Astrocyte (in vitro differentiated cells and primary cell): ENCODE measurements at regions not wholly inside any gene's neighbourhood (a gene's known extent, or its start where the extent isn't known, plus 50 kb on each side); places are given as distances from the start of the nearest gene placed in this dataset.

ENCODE experiments used
- DNase-seq: peaks from one replicate; pipeline ENCODE4 v3.0.0-alpha.2; 2010; ENCODE audit warnings: low read depth
- FAIRE-seq: peaks from 2 replicates; lab custom pipeline; 2011; peaks lifted over from hg19 to GRCh38; lab: Jason Lieb, UNC
- H2AFZ ChIP-seq: 2 replicates; pipeline ENCODE4 v1.6.0; 2012; ENCODE audit warnings: low read depth, low read length, inconsistent platforms
- H3K27ac ChIP-seq: 2 replicates; pipeline ENCODE4 v1.5.1; 2011; ENCODE audit warnings: low read depth, low read length, inconsistent platforms
- H3K27me3 ChIP-seq: 2 replicates; pipeline ENCODE4 v1.6.0; 2011; ENCODE audit warnings: low read length, inconsistent platforms; ENCODE audit not compliant: insufficient read depth
- H3K36me3 ChIP-seq: 2 replicates; pipeline ENCODE4 v1.5.1; 2011; ENCODE audit warnings: low read length, inconsistent platforms; ENCODE audit not compliant: insufficient read depth
- H3K4me1 ChIP-seq: 2 replicates; pipeline ENCODE4 v1.5.1; 2011; ENCODE audit warnings: low read length, inconsistent platforms; ENCODE audit not compliant: insufficient read depth
- H3K4me2 ChIP-seq: 2 replicates; pipeline ENCODE4 v1.6.0; 2012; ENCODE audit warnings: low read length, inconsistent platforms
- H3K4me3 ChIP-seq: 2 replicates; pipeline ENCODE4 v1.5.1; 2011; ENCODE audit warnings: low read depth, mild to moderate bottlenecking, low read length, inconsistent platforms; ENCODE audit not compliant: insufficient read depth
- H3K79me2 ChIP-seq: 2 replicates; pipeline ENCODE4 v1.6.0; 2012; ENCODE audit warnings: mild to moderate bottlenecking, low read length, inconsistent platforms; ENCODE audit not compliant: insufficient read depth
- H3K9ac ChIP-seq: 2 replicates; pipeline ENCODE4 v1.6.0; 2012; ENCODE audit warnings: mild to moderate bottlenecking, low read length, inconsistent platforms
- H3K9me3 ChIP-seq: 2 replicates; pipeline ENCODE4 v1.5.1; 2012; ENCODE audit warnings: low read depth, mild to moderate bottlenecking, low read length, inconsistent platforms; ENCODE audit not compliant: insufficient read depth
- H4K20me1 ChIP-seq: 2 replicates; pipeline ENCODE4 v1.6.0; 2012; ENCODE audit warnings: low read length, inconsistent platforms; ENCODE audit not compliant: insufficient read depth
- H3K27ac Mint-ChIP-seq: one replicate; pipeline ENCODE4 v1.8.0; 2021; ENCODE audit warnings: mild to moderate bottlenecking, mixed read lengths; ENCODE audit not compliant: unreplicated experiment
- H3K27me3 Mint-ChIP-seq: one replicate; pipeline ENCODE4 v1.8.0; 2021; ENCODE audit warnings: low read depth, mixed read lengths; ENCODE audit not compliant: unreplicated experiment
- H3K36me3 Mint-ChIP-seq: one replicate; pipeline ENCODE4 v1.8.0; 2021; ENCODE audit warnings: low read depth, mixed read lengths; ENCODE audit not compliant: unreplicated experiment
- H3K4me1 Mint-ChIP-seq: one replicate; pipeline ENCODE4 v1.8.0; 2021; ENCODE audit warnings: low read depth, mixed read lengths; ENCODE audit not compliant: unreplicated experiment
- H3K4me3 Mint-ChIP-seq: one replicate; pipeline ENCODE4 v1.8.0; 2021; ENCODE audit warnings: mild to moderate bottlenecking, moderate library complexity, mixed read lengths; ENCODE audit not compliant: unreplicated experiment
- H3K9me3 Mint-ChIP-seq: one replicate; pipeline ENCODE4 v1.8.0; 2021; ENCODE audit warnings: mild to moderate bottlenecking, mixed read lengths; ENCODE audit not compliant: unreplicated experiment
- CTCF ChIP-seq: IDR thresholded peaks from 2 replicates; pipeline ENCODE4 v1.5.1; 2011; ENCODE audit warnings: low read depth, mild to moderate bottlenecking, inconsistent platforms, low read length, moderate library complexity; ENCODE audit not compliant: insufficient read depth
- EZH2 ChIP-seq: IDR thresholded peaks from 2 replicates; pipeline ENCODE4 v1.6.1; 2012; ENCODE audit warnings: mild to moderate bottlenecking, low read length, inconsistent platforms; ENCODE audit not compliant: insufficient read depth

- Mint-ChIP-seq H3K27ac (no peak overlapping the region), H3K4me1 (peaks cover 8% of the 10 kb centered on the region), H3K9me3 (no peaks in the 10 kb centered on the region), H3K4me3 (no peak overlapping the region), H3K36me3 (no peaks in the 10 kb centered on the region), H3K27me3 (peaks cover 25% of the 10 kb centered on the region)
- Histone ChIP-seq H3K79me2 (no peaks in the 10 kb centered on the region), H3K27me3 (no peaks in the 10 kb centered on the region), H3K36me3 (no peaks in the 10 kb centered on the region), H4K20me1 (no peaks in the 10 kb centered on the region), H2AFZ (no peak overlapping the region), H3K4me1 (peaks cover 4% of the 10 kb centered on the region), H3K4me2 (no peak overlapping the region), H3K9me3 (peaks cover 6% of the 10 kb centered on the region), H3K27ac (no peak overlapping the region), H3K4me3 (no peak overlapping the region), H3K9ac (no peak overlapping the region)
- DNase-seq (no peak), FAIRE-seq (no peak)
- TF ChIP-seq CTCF = no peak
- TF ChIP-seq EZH2 = no peak
Measured at GRCh38 chr10:129097776-129098330, 369.2 kb upstream of the MGMT start.

GRCh38 chr10:129098517-129098916, 368.5 kb upstream of the MGMT start:
- no peak overlapping the region for H3K9ac ChIP-seq
- no peak overlapping the region for H2AFZ ChIP-seq
- no peaks in the 10 kb centered on the region for H3K79me2 ChIP-seq
- H3K9me3 ChIP-seq = peaks cover 6% of the 10 kb centered on the region
- Mint-ChIP-seq H3K4me3 (no peak overlapping the region), H3K27ac (no peak overlapping the region), H3K36me3 (no peaks in the 10 kb centered on the region), H3K27me3 (peaks cover 23% of the 10 kb centered on the region), H3K4me1 (peaks cover 11% of the 10 kb centered on the region), H3K9me3 (no peaks in the 10 kb centered on the region)
- DNase-seq (no peak), FAIRE-seq (no peak)
- H3K36me3 ChIP-seq = no peaks in the 10 kb centered on the region
- H3K4me1 ChIP-seq = peaks cover 4% of the 10 kb centered on the region
- no peaks in the 10 kb centered on the region for H3K27me3 ChIP-seq
- TF ChIP-seq EZH2 (no peak), CTCF (no peak)
- H3K4me3 ChIP-seq = no peak overlapping the region
- no peak overlapping the region for H3K4me2 ChIP-seq
- no peaks in the 10 kb centered on the region for H4K20me1 ChIP-seq
- H3K27ac ChIP-seq = no peak overlapping the region

- no peak overlapping the region for H3K27ac Mint-ChIP-seq
- Histone ChIP-seq H3K9me3 (peaks cover 6% of the 10 kb centered on the region), H3K9ac (no peak overlapping the region), H3K4me3 (no peak overlapping the region), H3K27ac (no peak overlapping the region), H2AFZ (no peak overlapping the region), H3K27me3 (no peaks in the 10 kb centered on the region), H3K79me2 (no peaks in the 10 kb centered on the region), H3K36me3 (no peaks in the 10 kb centered on the region), H4K20me1 (no peaks in the 10 kb centered on the region), H3K4me1 (peaks cover 4% of the 10 kb centered on the region), H3K4me2 (no peak overlapping the region)
- peaks cover 13% of the 10 kb centered on the region for H3K4me1 Mint-ChIP-seq
- DNase-seq (no peak), FAIRE-seq (no peak)
- peaks cover 15% of the 10 kb centered on the region for H3K27me3 Mint-ChIP-seq
- H3K36me3 Mint-ChIP-seq = no peaks in the 10 kb centered on the region
- no peaks in the 10 kb centered on the region for H3K9me3 Mint-ChIP-seq
- H3K4me3 Mint-ChIP-seq = no peak overlapping the region
- TF ChIP-seq CTCF (no peak), EZH2 (no peak)
Measured at GRCh38 chr10:129099486-129099885, 367.6 kb upstream of the MGMT start.
